GM18517 (cell line): ENCODE measurements at regions not wholly inside any gene's neighbourhood (a gene's known extent, or its start where the extent isn't known, plus 50 kb on each side); places are given as distances from the start of the nearest gene placed in this dataset.
"Not testable (repeated sequence)": the region's sequence is repeated elsewhere in the genome, so short reads cannot be mapped to it uniquely, and the experiment has no call there.

Experiments
- ATAC-seq: cut with Tn5 transposase; IDR thresholded peaks from one replicate; pipeline ENCODE4 v1.9.1; 2021; ENCODE audit warnings: mild to moderate bottlenecking, moderate library complexity; ENCODE audit not compliant: unreplicated experiment

GRCh38 chr6:116982401-116982800, 105.4 kb downstream of the RFX6 start:
- no peak for ATAC-seq

- ATAC-seq: no peak
These were observed 106.3 kb downstream of the RFX6 start for GRCh38 chr6:116983375-116983774.

- no peak for ATAC-seq
These were observed 109.8 kb downstream of the RFX6 start for GRCh38 chr6:116986819-116987218.

- ATAC-seq: no peak
These were observed 113.6 kb downstream of the RFX6 start for GRCh38 chr6:116990679-116991078.

GRCh38 chr6:116992546-116992945, 115.5 kb downstream of the RFX6 start:
- ATAC-seq: no peak

GRCh38 chr6:116994447-116994846, 117.4 kb downstream of the RFX6 start:
- no peak for ATAC-seq

GRCh38 chr6:116996842-116997241, 119.8 kb downstream of the RFX6 start:
- ATAC-seq: no peak

GRCh38 chr6:116997496-116997895, 120.5 kb downstream of the RFX6 start:
- ATAC-seq: no peak

GRCh38 chr6:117007659-117008058, 130.6 kb downstream of the RFX6 start:
- ATAC-seq: no peak

- peak; percentile 88 for ATAC-seq
These were observed 131.6 kb downstream of the RFX6 start for GRCh38 chr6:117008618-117009017.

- not testable (repeated sequence) for ATAC-seq
These were observed 137.8 kb downstream of the RFX6 start for GRCh38 chr6:117014641-117015473.

- ATAC-seq: not testable (repeated sequence)
These were observed 138.4 kb downstream of the RFX6 start for GRCh38 chr6:117015474-117015804.

- ATAC-seq: no peak
These were observed 141.7 kb downstream of the RFX6 start for GRCh38 chr6:117018771-117019170.

- no peak for ATAC-seq
These were observed 145.7 kb downstream of the RFX6 start for GRCh38 chr6:117022774-117023173.

- no peak for ATAC-seq
These were observed 148.3 kb downstream of the RFX6 start for GRCh38 chr6:117025310-117025709.

GRCh38 chr6:117028256-117028655, 151.2 kb downstream of the RFX6 start:
- no peak for ATAC-seq

GRCh38 chr6:117034547-117034946, 157.5 kb downstream of the RFX6 start:
- no peak for ATAC-seq

- no peak for ATAC-seq
These were observed 157.9 kb downstream of the RFX6 start for GRCh38 chr6:117034971-117035370.

GRCh38 chr6:117050301-117050700, 173.3 kb downstream of the RFX6 start:
- no peak for ATAC-seq

GRCh38 chr6:117072134-117072533, 193.2 kb upstream of the VGLL2 start:
- ATAC-seq: no peak

GRCh38 chr6:117072781-117073180, 192.6 kb upstream of the VGLL2 start:
- no peak for ATAC-seq

- ATAC-seq: no peak
These were observed 190.7 kb upstream of the VGLL2 start for GRCh38 chr6:117074672-117075071.

- ATAC-seq: no peak
These were observed 190.1 kb upstream of the VGLL2 start for GRCh38 chr6:117075218-117075617.
